ENCODE measurements at regions not wholly inside any gene's neighbourhood (a gene's known extent, or its start where the extent isn't known, plus 50 kb on each side); places are given as distances from the start of the nearest gene placed in this dataset.

DNA sequence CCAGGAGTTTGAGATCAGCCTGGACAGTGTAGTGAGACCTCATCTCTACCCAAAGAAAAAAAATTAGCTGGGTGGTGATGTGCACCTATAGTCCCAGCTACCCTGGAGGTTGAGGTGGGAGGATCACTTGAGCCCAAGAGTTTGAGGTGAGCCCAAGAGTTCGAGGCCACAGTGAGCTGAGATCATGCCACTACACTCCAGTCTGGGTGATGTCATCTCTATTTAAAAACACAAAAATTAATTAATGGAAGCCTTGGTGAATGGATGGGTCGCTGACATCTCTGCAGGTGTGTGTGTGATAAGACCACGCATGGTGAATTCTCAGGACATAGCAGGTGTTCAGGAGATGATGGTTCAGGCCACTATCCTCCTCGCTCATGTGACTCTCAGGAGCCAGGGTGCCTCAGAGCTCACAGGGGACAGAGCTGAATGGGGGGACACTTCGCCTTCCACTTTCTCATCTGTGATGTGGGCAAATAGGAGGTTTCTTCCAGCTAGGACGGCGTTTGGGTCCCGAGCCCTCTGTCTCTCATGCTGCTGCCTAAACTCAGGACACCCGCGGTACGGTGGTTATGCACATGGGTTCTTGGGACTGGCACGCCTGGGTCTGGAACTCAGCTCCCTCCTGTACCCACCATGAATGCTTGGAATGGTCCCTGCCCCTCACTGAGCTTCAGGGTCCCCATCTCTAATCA, 113.4 kb upstream of the ZBTB40 start:
- no peak for DNase-seq

DNA sequence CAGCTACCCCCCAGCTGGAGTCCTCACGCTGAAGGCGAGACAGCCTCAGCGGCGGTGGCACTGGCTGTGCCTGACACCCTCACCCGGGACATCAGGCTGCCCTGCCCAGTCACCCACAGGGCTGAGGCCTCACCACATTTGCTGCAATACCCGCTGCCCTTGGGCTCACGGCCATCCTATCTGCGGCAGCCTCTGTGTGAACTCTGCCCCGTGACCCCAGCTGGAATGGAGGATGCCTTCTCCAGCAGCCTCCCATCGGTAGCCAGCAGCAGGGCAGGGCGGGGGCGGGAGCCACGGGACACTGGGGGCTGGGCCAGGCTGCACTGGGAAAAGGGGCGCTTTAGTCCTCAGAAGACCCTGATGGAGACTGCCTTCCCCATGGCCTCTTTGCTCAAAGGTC, 112.4 kb upstream of the ZBTB40 start:
- no peak for DNase-seq

GRCh38 chr1:22340066-22340465, 111.6 kb upstream of the ZBTB40 start:
- DNase-seq: no peak

DNA sequence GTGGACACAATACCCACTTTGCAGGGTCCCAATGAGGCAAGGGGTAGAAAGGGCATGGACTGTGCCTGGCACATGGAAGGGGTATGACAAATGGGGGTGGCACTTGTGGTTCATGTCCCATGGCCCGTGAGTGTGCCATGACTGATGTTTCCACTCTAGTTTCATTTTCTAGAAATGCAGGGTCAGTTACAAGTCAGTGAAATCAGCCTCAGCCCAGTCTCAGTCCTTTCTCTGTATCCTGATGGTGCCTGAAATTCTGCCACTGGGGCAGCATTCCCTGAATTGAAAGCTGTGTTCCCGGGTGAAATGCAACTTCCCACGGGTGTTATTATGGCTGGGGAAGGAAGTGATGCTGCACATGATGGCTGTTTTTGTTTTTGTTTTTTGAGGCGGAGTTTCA, 110.8 kb upstream of the ZBTB40 start:
- DNase-seq: no peak

DNA sequence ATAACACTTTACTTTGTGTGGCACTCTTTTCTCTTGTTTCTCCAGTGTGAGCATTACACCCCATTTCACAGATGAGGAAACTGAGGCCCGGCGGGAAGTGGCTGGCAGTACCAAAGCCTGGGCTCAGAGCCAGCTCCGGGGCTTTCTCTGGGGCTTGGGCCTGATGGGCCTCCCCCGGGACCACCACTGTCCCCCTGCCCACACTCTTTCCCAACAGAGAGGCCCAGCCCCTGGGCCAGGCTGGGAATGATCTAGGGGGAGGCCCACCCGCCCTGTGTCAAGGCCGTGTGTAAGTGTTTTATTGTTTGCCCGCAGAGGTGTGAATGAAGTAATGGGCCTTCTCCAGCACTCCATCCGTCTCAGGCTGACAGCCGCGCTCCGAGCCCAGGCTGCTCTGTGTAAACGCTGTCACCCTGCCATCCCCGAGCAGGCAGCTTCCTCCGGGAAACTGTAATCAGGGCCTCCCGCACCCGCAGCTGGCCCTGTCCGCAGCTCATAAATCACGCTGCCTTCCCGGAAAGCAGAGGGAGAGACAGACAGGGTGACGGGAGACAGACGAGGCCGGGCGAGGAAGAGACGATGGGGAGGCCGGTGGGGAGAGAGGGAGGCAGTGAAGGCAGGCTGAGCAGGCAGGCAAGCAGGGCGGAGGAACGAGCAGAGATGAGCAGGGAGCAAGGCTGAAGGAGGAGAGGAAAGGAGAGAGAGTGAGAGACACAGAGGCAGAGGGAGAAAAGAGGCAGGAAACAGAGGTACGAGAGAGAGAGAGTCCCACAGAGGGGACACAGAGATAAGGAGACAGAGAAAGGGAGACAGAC, 109.7 kb upstream of the ZBTB40 start:
- peak; percentile 93 for DNase-seq

- DNase-seq: no peak
These were observed 108.9 kb upstream of the ZBTB40 start for GRCh38 chr1:22342734-22343191.

DNA sequence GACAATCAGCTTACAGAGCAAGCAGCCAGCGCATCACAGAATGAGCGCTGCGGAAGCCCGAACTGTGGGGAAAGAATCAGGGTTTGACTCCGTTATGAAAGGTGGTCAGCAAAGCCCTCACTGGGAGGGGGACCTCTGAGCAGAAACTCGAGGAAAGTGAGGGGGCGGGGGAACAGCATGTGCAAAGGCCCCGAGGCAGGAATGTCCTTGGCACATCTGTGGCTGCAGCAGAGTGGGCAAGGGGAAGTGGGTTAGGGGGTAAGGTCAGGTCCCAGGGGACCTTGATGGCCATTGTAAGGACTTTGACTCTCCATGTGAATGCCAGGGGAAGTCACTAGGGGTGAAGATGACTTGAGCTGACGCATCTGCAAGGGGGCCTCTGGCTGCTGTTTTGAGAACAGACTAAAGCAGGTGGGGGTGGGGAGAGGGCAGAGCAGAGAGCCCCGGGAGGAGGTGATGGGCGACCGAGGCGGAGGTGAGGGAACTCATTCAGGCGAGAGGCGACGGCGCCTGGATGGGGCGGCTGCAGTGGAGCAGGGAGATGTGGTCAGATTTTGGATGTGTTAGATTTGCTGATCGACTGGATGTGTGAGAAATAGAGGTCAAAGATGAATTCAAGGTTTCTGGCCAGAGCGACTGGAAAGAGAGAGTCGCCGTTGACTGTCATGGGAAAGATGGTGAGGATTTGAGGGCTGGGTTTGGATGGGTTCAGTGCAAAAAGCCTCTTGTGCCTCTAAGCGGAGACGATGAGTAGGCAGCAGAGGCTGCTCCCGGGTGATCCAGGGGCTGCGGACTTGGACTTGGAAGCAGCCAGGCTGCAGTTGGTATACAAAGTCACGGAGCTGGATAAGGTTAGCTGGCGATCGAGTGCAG, 108.0 kb upstream of the ZBTB40 start:
- DNase-seq: no peak

GRCh38 chr1:22344329-22344630, 107.4 kb upstream of the ZBTB40 start:
- DNase-seq: no peak

DNA sequence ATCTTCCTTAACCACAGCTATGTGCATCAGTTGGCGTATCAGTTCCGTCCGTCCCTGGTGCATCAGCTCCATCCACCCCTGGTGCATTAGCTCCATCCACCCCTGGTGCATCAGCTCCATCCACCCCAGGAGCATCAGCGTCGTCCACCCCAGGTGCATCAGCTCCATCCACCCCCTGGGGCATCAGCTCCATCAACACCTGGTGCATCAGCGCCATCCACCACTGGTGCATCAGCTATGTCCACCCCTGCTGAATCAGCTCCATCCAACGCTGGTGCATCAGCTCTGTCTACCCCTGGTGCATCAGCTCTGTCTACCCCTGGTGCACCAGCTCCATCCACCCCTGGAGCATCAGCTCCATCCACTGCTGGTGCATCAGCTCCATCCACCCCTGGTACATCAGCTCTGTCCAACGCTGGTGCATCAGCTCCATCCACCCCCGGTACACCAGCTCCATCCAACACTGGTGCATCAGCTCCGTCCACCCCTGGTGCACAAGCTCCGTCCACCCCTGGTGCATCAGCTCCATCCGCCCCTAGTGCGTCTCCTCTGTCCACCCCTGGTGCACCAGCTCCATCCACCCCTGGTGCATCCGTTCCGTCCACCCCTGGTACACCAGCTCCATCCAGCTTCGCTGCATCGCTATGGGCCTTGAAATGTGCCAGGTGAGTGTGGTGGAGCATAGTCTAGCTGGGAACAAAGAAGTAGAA, 106.6 kb upstream of the ZBTB40 start:
- no peak for DNase-seq

DNA sequence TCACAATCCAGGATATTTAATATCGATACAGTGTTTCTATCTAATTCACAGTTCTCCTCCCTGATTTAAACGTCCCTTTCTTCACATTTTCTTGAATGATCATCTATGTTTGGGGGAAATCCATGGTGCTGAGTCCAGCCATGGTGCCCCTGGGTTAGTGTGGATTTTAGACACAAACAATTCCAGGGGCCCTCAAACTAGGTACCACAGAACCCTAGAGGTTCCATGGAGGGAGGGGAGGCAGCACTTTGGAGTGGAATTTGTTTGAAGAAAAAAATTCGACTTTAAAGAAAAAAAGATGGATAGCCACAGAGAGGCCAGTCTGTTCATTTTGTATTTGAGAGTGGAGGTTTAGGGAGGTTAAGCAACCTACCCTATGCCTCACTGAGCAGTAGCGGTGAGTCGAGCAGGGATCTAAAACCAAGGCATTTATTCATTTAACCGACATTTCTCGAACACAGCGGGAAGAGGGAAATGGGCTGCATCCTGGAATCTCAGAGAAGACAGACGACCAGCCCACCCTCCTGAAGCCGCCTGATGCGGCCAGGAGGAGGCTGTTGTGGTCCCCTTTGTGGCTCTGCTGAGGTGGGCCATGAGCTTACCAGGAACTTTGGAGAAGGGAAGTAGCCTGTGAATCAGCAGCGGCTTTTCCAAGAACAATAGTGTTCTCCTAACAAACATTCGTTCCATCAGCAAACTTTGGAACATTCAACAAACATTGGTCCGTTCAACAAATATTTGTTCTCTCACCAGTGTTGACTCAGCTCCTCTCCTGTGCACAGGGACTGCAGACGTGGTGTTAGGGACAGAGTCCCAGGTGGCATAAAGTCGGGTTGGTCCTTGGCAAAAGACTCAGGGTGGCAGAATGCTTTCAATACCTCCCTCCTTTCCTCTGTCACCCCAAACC, 103.5 kb upstream of the ZBTB40 start:
- DNase-seq: peak; percentile 73

- no peak for DNase-seq
These were observed 102.1 kb upstream of the ZBTB40 start for GRCh38 chr1:22349362-22350043.

GRCh38 chr1:22350171-22350923, 101.3 kb upstream of the ZBTB40 start:
- no peak for DNase-seq

- DNase-seq: no peak
These were observed 100.5 kb upstream of the ZBTB40 start for GRCh38 chr1:22350924-22351767.

GRCh38 chr1:22351768-22352080, 99.9 kb upstream of the ZBTB40 start:
- DNase-seq: no peak

GRCh38 chr1:22352355-22352754, 99.3 kb upstream of the ZBTB40 start:
- DNase-seq: no peak

- DNase-seq: no peak
These were observed 98.8 kb upstream of the ZBTB40 start for GRCh38 chr1:22352896-22353295.

GRCh38 chr1:22359427-22359826, 92.2 kb upstream of the ZBTB40 start:
- DNase-seq: no peak

DNA sequence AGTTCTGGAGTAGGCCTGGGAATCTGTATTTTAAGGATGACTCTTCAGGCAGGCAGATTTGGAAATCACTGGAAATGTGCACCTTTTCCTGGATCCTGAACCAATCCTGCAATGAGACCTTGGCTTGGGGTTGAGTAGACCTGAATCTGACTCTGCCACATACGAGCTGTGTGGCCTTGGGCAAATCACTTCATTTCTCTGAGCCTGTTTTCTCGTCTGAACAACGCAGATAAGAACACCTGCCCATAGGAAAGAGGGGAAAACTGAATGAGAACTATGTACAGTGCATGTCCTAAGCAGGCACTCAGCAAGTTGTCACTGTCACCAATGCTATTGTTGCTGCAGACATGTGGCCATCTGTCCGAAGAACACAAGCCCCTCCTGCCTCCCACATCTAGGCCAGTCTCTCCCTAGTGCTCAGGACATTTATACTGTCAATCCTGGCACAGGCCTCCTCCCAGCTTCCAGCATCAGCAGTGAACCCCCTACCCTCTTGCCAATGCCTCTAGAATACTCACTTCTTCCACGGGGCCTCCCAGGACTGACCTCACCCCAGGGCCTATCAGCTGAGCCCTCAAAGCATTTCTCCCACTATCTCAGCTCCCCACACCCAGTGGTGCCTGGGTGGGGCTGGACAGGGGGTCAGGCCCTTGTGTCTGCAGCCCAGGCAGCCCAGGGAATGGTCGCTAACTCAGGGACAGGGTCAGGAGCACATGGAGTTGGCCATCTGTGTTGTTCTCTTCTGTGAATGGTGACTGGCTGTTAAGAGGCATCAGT, 88.8 kb upstream of the ZBTB40 start:
- no peak for DNase-seq
